Renal pelvis (tissue), 1 donor: ENCODE measurements at regions not wholly inside any gene's neighbourhood (a gene's known extent, or its start where the extent isn't known, plus 50 kb on each side); places are given as distances from the start of the nearest gene placed in this dataset.
"Not testable (repeated sequence)": the region's sequence is repeated elsewhere in the genome, so short reads cannot be mapped to it uniquely, and the experiment has no call there.

ENCODE experiments used
- DNase-seq: peaks from one replicate; pipeline ENCODE4 v3.0.0-alpha.2; 2013

GRCh38 chr20:19874040-19874727 lies 116.1 kb downstream of the RIN2 start:
- DNase-seq, result no peak

DNA sequence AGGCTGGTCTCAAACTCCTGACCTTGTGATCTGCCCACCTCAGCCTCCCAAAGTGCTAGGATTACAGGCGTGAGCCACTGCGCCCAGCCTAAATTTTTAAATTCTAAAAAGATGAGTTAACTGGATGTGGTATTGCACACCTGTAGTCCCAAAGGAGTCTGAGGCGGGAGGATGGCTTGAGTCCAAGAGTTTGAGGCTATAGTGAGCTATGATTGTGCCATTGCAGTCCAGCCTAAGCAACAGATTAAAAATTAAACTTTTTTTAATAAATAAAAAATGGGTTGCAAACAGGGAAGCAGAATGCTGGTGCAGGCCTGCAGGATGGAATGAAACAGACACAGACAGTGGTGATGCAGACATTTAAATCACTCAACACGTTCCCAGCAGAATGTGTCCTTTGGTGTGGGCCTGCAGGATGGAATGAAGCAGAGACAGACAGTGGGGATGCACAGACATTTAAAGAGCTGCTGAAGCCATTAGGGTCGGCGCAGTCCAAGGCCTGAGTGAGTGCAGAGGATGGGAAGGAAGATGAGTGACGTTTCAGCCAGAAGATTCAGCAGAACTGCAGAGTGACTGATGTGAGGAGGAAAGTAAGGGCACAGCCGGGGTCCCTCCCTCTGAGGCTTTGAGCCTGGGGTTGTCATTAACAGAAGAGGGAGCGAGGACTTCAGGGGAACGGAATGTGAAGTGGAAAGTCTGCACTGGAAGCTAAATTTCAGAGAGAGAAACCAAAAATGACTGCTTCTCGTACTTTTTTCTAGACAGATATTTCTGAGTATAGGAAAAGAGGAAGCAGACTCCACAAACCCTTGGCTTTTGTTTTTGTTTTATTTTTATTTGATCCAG lies 117.5 kb downstream of the RIN2 start:
- DNase-seq, result no peak

- no peak for DNase-seq
These were observed 118.9 kb downstream of the RIN2 start for GRCh38 chr20:19876828-19877460.

GRCh38 chr20:19879874-19880255 lies 121.8 kb downstream of the RIN2 start:
- not testable (repeated sequence) for DNase-seq

DNA sequence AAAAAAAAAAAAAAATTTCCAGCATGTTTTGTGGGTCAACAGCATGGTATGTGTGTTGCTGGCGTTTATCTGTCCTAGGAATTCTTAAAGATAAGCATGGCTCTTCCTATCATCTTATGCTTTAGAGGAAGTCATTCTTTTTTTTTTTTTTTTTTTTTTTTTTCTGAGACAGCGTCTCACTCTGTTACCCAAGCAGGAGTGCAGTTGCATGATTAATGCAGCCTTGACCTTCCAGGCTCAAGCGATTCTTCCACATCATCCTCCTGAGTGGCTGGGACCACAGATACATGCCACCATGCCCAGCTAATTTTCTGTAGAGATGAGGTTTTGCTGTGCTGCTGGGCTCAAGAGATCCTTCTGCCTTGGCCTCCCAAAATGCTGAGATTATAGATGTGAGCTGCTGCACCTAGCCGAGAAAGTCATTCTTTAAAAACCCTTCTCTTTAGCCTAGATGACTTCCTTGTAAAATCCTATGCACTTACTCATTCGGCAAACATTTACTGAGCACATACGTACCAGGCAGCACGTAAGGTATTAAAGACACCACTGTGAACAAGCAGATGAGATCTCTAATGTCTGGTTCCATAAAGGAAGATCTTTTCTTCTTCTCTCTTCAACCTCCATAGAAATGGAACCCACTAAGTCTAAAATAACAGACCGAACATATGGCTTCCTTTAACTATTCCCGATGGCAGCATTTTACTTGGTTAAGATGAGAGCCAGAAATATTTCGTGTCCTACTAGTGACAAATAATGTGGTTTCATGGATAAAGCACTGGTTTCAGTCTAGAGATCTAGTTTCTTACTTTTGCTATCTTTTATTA lies 122.4 kb downstream of the RIN2 start:
- DNase-seq, result no peak

DNA sequence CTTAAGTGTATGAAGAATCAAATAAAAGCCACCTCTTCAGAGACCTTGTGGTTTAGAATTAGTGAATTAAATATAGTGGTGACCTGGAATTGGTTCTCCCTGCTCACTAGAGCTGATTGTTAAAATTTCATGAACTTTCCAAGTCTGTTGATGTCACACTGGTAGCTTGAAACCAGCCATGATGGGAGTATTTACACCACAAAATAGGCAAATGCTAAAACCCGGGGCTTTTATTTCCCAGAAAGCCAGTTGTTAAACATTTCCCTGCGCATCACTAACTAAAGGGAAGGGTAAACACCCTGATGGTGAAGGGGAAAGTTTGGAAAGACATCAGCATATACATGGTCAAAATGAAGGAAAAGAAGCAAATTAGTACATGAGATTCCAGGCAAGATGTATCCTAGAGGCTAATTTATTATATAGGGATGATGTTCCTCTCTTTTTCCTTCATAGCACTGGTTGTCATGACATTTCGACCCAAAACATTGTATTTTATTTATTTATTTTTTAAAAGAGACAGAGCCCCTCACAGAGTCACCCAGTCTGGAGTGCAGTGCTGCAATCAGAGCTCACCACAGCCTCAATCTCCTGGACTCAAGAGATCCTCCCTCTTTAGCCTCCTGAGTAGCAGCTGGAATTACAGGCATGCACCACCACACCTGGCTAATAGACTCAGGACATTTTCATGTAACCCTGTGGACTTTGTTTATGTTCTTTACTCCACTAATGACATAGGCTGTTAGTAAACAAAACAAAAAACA lies 123.2 kb downstream of the RIN2 start:
- DNase-seq, result no peak

GRCh38 chr20:19881990-19882389 lies 123.9 kb downstream of the RIN2 start:
- no peak for DNase-seq

DNA sequence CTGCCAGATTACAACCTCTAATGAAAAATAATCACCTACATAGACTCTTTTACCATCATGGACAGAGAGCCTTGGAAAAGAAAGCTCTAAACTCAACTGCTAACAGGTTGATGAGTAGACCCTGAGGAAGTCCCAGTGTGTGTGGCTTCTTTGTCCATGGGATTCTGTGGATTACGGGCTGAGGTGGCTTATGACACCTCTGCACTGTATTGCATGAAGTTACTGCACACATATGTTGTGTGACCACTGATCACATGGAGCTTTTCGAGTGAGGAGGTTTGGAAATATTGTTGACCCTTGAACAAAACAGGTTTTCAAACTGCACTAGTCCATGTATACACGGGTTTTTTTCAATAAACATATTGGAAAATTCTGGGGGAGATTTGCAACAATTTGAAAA lies 124.4 kb downstream of the RIN2 start:
- DNase-seq, result no peak

DNA sequence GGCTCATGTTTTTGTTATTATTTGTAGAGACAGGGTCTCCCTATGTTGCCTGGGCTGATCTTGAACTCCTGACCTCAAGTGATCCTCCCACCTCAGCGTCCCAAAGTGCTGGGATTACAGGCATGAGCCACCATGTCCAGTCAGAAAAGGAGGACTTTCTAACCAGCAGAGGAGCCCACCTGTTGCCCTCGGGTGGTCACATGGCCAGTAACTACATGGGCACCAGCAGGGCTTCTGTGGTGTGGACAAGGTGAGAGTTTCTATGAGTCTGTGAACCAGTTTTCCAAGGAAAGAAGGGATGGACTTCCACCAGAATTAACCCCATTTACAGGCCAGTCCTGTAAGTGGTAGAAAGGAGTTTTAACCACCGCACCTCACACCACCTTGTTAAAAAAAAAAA lies 125.4 kb downstream of the RIN2 start:
- DNase-seq, result no peak

DNA sequence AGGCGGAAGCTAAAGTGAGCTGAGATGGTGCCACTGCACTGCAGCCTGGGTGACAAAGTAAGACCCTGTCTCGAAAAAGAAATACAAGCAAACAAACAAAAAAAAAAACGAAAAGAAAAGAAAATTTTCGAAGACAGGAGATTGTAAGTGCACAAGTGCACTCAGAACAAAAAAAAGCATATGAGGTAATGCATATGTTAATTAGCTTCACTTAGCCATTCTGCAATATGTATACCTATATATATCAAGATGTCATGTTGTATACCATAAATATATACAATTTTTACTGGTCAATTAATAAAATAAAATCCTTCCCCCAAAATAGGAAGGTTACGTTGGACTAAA lies 127.5 kb downstream of the RIN2 start:
- no peak for DNase-seq

DNA sequence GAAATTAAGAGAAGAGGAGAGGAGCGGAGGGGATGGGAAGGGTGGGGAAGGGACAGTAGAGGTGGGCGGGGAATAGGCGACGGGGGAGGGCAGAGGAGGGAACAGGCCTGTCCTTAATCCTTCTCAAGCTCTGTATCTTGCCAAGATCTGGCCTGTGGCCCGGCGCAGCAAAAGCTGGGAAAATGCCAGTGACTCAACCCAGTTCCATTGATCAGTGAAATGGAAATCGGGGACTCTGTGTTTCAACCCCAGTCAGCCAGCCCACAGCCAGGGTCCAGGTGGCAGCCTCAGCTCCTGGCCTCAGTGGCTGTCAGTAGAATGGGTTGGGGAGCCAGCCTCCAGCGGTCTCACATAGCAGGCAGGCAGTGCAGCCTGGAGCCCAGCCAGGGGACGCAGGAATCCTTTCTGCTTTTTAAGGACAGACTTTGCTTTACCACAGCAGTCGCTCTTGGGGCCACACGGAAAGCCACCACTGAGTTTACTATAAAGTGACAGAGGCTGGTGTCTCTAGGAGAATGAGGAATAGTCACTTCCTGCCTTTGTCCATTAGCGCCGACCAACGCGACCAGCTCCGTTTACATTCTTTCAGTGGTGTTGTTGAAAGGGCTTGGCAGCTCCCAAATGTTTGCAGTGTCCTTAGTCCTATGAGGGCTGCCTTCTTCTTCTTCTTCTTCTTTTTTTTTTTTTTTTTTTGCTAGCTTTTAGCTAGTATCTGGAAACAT lies 128.0 kb downstream of the RIN2 start:
- DNase-seq, result no peak

DNA sequence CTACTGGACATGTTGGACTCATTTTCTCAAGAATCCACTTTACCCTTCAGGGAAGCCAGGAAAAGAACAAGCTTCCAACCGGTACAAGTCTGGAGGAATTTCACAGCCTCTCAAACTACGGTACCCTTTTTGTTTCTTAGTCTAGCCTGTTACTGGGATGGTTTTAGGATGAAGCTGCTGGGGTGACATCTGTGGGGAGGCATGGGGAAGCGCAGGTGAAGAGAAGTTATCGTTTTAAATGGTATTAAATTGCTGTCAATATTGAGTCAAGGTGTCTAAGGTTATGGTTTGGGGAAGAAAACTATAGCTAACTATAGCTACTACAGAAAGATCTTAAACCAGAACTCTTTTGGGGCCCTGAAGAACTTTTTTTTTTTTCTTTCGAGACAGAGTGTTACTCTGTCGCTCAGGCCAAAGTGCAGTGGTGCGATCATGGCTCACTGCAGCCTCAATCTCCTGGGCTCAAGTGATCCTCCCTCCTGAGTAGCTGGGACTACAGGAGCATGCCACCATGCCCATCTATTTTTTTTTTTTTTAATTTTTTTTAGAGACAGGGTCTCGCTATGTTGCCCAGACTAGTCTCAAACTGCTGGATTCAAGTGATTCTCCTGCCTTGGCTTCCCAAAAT lies 128.7 kb downstream of the RIN2 start:
- DNase-seq, result no peak

DNA sequence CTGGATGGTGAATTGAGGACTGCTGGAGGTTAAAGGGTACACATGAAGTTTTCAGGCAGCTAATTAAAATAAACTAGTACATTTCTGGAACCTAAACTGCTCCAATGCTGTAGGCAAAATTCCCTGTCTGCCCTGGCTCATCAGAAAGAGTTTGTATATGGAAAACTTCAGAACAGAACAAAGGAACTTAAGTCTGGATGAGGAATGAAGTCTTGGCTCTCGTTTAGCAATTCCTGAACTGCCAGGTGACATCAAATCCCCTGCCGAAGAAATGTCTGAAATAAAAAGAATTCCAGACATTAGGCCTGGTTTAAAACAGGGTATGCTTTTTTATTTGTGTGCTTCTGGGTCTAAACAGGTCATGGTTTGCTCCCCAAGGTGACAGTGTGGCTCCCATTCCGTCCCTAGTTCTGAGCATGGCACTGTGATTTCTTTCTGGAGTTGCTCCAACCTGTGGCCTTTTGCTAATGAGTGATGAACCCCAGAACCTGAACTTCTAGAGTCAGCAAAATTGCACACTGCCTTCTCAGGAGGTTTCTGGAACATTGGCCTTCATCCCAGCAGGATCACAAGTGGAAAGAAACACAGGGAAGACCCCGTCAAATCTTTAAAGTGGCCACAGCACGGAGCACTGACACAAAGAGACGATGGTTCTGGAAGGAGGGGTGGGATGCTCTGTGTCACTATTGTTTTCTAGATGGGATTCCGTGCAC lies 129.4 kb upstream of the NAA20 start:
- DNase-seq, result no peak

GRCh38 chr20:19888269-19888671 lies 128.9 kb upstream of the NAA20 start:
- no peak for DNase-seq

GRCh38 chr20:19889011-19889953 lies 127.9 kb upstream of the NAA20 start:
- peak; percentile 31 for DNase-seq

GRCh38 chr20:19890445-19891051 lies 126.6 kb upstream of the NAA20 start:
- no peak for DNase-seq

- no peak for DNase-seq
These were observed 123.8 kb upstream of the NAA20 start for GRCh38 chr20:19893356-19893755.

- no peak for DNase-seq
These were observed 121.4 kb upstream of the NAA20 start for GRCh38 chr20:19895761-19896160.
